GM23338 (cell line): ENCODE measurements at regions not wholly inside any gene's neighbourhood (a gene's known extent, or its start where the extent isn't known, plus 50 kb on each side); places are given as distances from the start of the nearest gene placed in this dataset.

Experiments used
- ATAC-seq: fragments of 200-7000 bp; cut with Tn5 transposase; 3 replicates; pipeline ENCODE4 v1.9.1; 2020
- DNase-seq: peaks from one replicate; pipeline ENCODE4 v3.0.0-alpha.2; 2015; ENCODE audit warnings: low spot score
- H2AFZ ChIP-seq: fragments of 200-600 bp; sonication (generic); 2 replicates; pipeline ENCODE4 v1.8.0; 2016; ENCODE audit warnings: antibody characterized with exemption, mild to moderate bottlenecking, moderate library complexity
- H3F3A ChIP-seq: fragments of 200-600 bp; sonication (generic); replicated peaks from 2 replicates; pipeline ENCODE4 v1.8.0; 2017; ENCODE audit warnings: antibody characterized with exemption, mixed run types, low read depth
- H3K27ac ChIP-seq: fragments of 200-600 bp; sonication (generic); 2 replicates; pipeline ENCODE4 v1.6.1; 2016; ENCODE audit warnings: low read depth
- H3K27me3 ChIP-seq: fragments of 200-600 bp; sonication (generic); 2 replicates; pipeline ENCODE4 v1.8.0; 2016; ENCODE audit warnings: mild to moderate bottlenecking, mixed run types, moderate library complexity; ENCODE audit not compliant: insufficient read depth
- H3K36me3 ChIP-seq: fragments of 200-600 bp; sonication (generic); 2 replicates; pipeline ENCODE4 v1.8.0; 2016; ENCODE audit warnings: mild to moderate bottlenecking; ENCODE audit not compliant: insufficient read depth
- H3K4me1 ChIP-seq: fragments of 200-600 bp; sonication (generic); 2 replicates; pipeline ENCODE4 v1.8.0; 2016; ENCODE audit warnings: mild to moderate bottlenecking, moderate library complexity; ENCODE audit not compliant: insufficient read depth
- H3K4me2 ChIP-seq: fragments of 200-600 bp; sonication (generic); 2 replicates; pipeline ENCODE4 v1.7.1; 2017; ENCODE audit warnings: mixed run types
- H3K4me3 ChIP-seq: fragments of 200-600 bp; sonication (generic); 2 replicates; pipeline ENCODE4 v1.6.1; 2016; ENCODE audit warnings: mixed run types
- H3K79me2 ChIP-seq: fragments of 200-600 bp; sonication (generic); replicated peaks from 2 replicates; pipeline ENCODE4 v1.8.0; 2017; ENCODE audit warnings: mild to moderate bottlenecking; ENCODE audit not compliant: insufficient read depth
- H3K9me2 ChIP-seq: fragments of 200-600 bp; sonication (generic); 2 replicates; pipeline ENCODE4 v1.8.0; 2017; ENCODE audit not compliant: insufficient read depth
- H4K20me1 ChIP-seq: fragments of 200-600 bp; sonication (generic); replicated peaks from 2 replicates; pipeline ENCODE4 v1.8.0; 2017; ENCODE audit warnings: mild to moderate bottlenecking; ENCODE audit not compliant: insufficient read depth
- H3K27ac Mint-ChIP-seq: 2 replicates; pipeline ENCODE4 v1.8.0; 2020; ENCODE audit warnings: inconsistent platforms, mild to moderate bottlenecking, moderate library complexity, mixed read lengths
- H3K27me3 Mint-ChIP-seq: 3 replicates; pipeline ENCODE4 v1.8.0; 2022; ENCODE audit warnings: low read depth, mild to moderate bottlenecking, moderate library complexity, mixed read lengths, inconsistent platforms; ENCODE audit not compliant: insufficient read depth, poor library complexity
- H3K36me3 Mint-ChIP-seq: 3 replicates; pipeline ENCODE4 v1.8.0; 2021; ENCODE audit warnings: low read depth, mild to moderate bottlenecking, inconsistent platforms, moderate library complexity, mixed read lengths
- H3K4me1 Mint-ChIP-seq: 3 replicates; pipeline ENCODE4 v1.8.0; 2020; ENCODE audit warnings: mild to moderate bottlenecking, inconsistent platforms, mixed read lengths
- H3K4me3 Mint-ChIP-seq: 3 replicates; pipeline ENCODE4 v1.8.0; 2021; ENCODE audit warnings: moderate library complexity, mild to moderate bottlenecking, inconsistent platforms, mixed read lengths
- H3K9me3 Mint-ChIP-seq: 3 replicates; pipeline ENCODE4 v1.8.0; 2020; ENCODE audit warnings: moderate library complexity, mild to moderate bottlenecking, inconsistent platforms, mixed read lengths
- CREB1 ChIP-seq: fragments of 250-450 bp; sonication (Bioruptor Pico); IDR thresholded peaks from 2 replicates; pipeline ENCODE4 v1.5.0; 2020; ENCODE audit warnings: low read depth, mild to moderate bottlenecking, moderate library complexity
- EZH2phosphoT487 ChIP-seq: fragments of 200-600 bp; sonication (generic); IDR thresholded peaks from one replicate; pipeline ENCODE4 v1.8.1; 2018; ENCODE audit warnings: antibody characterized with exemption; ENCODE audit not compliant: unreplicated experiment
- NANOG ChIP-seq: IDR thresholded peaks from 2 replicates; pipeline ENCODE4 v1.6.1; 2016; ENCODE audit warnings: antibody characterized with exemption, borderline replicate concordance
- ZNF114 ChIP-seq: fragments of 250-450 bp; sonication (Bioruptor Pico); IDR thresholded peaks from 2 replicates; pipeline ENCODE4 v1.5.0; 2020; ENCODE audit warnings: mild to moderate bottlenecking, moderate library complexity
- TF ChIP-seq, protein P1 (sequence below): IDR thresholded peaks from one replicate; pipeline ENCODE4 v1.6.1; 2018; ENCODE audit warnings: antibody characterized with exemption; ENCODE audit not compliant: unreplicated experiment
- TF ChIP-seq, protein P2 (sequence below): fragments of 250-450 bp; sonication (Bioruptor Pico); IDR thresholded peaks from 2 replicates; pipeline ENCODE4 v1.5.0; 2020; ENCODE audit warnings: mild to moderate bottlenecking, moderate library complexity
- TF ChIP-seq, protein P3 (sequence below): IDR thresholded peaks from 2 replicates; pipeline ENCODE4 v1.6.1; 2016; ENCODE audit warnings: antibody characterized with exemption
- TF ChIP-seq, protein P4 (sequence below), 2 experiments: fragments of 200-600 bp in 1 of 2; sonication (generic) in 1 of 2; conservative IDR thresholded peaks; 2 replicates each; pipeline versions ENCODE4 v1.5.1 to v1.6.1; 2016 to 2017; ENCODE audit warnings: antibody characterized with exemption in 2 of 2, low read depth in 2 of 2, mild to moderate bottlenecking in 2 of 2, moderate library complexity in 1 of 2

DNA sequence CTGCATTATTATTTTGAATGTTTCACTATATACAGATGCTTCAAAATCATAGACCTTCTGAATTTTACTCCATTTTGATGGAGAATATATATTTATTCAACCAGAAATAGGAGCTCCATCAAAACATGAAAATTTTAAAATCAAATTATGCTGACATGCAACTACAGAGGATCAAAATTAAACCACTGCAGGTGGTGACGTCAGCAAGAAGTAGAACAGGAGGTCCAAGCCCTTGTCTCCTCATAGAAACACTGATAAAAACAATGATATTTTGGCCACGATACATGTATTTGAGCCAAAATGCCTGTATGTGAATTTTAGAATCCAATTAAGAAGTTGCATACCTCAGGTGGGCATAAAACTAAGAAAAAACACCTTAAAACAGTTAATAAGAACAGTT, 236.6 kb upstream of the FBXL7 start (continued):
- TF ChIP-seq, protein P1, sequence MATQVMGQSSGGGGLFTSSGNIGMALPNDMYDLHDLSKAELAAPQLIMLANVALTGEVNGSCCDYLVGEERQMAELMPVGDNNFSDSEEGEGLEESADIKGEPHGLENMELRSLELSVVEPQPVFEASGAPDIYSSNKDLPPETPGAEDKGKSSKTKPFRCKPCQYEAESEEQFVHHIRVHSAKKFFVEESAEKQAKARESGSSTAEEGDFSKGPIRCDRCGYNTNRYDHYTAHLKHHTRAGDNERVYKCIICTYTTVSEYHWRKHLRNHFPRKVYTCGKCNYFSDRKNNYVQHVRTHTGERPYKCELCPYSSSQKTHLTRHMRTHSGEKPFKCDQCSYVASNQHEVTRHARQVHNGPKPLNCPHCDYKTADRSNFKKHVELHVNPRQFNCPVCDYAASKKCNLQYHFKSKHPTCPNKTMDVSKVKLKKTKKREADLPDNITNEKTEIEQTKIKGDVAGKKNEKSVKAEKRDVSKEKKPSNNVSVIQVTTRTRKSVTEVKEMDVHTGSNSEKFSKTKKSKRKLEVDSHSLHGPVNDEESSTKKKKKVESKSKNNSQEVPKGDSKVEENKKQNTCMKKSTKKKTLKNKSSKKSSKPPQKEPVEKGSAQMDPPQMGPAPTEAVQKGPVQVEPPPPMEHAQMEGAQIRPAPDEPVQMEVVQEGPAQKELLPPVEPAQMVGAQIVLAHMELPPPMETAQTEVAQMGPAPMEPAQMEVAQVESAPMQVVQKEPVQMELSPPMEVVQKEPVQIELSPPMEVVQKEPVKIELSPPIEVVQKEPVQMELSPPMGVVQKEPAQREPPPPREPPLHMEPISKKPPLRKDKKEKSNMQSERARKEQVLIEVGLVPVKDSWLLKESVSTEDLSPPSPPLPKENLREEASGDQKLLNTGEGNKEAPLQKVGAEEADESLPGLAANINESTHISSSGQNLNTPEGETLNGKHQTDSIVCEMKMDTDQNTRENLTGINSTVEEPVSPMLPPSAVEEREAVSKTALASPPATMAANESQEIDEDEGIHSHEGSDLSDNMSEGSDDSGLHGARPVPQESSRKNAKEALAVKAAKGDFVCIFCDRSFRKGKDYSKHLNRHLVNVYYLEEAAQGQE = no peak

DNA sequence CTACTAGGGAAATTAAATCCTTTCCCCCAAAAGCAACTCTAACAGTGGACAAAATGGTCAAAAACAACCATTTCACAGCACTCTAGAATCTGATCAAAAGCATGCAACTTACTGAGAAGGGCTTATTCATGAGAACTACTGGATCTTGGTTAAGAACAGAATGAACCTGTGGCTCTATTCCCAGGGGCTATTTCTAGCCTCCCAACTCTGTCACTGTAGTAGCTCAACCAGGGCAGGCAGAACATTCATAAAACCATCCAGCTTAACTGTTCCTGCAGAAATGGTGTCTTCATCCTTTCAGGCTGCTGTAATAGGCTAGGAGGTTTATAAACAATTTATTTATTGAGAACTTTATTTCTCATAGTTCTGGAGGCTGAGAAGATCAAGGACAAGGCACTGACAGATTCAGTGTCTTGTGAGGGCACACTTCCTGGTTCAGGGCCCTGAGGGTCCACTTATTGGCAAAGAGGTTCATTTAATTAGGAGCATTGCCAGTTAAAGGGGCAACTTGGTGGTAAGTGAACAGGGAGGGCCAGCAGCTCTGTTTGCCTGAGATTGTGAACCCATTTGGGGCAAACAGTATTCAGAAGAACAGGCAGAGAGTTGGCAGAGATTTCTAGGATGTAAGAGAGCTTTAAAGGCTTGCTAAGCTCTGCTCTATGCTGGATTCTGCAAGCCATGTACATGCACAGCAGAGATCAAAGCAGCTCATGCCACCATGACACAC, 238.5 kb upstream of the FBXL7 start:
- DNase-seq (no peak), ATAC-seq (no peak)
- H3K27ac ChIP-seq = no peak overlapping the region
- Mint-ChIP-seq H3K4me3 (no peak overlapping the region), H3K9me3 (no peaks in the 10 kb centered on the region), H3K27ac (no peak overlapping the region), H3K36me3 (no peaks in the 10 kb centered on the region), H3K4me1 (peaks cover 11% of the 10 kb centered on the region; the same call in 2 of the 3 replicates), H3K27me3 (no peaks in the 10 kb centered on the region)
- H3K9me2 ChIP-seq = no peaks in the 10 kb centered on the region
- TF ChIP-seq ZNF114 (CRISPR knock-in tag) (no peak), NANOG (no peak), EZH2phosphoT487 (no peak), CREB1 (CRISPR knock-in tag) (no peak)
- TF ChIP-seq, protein P2, sequence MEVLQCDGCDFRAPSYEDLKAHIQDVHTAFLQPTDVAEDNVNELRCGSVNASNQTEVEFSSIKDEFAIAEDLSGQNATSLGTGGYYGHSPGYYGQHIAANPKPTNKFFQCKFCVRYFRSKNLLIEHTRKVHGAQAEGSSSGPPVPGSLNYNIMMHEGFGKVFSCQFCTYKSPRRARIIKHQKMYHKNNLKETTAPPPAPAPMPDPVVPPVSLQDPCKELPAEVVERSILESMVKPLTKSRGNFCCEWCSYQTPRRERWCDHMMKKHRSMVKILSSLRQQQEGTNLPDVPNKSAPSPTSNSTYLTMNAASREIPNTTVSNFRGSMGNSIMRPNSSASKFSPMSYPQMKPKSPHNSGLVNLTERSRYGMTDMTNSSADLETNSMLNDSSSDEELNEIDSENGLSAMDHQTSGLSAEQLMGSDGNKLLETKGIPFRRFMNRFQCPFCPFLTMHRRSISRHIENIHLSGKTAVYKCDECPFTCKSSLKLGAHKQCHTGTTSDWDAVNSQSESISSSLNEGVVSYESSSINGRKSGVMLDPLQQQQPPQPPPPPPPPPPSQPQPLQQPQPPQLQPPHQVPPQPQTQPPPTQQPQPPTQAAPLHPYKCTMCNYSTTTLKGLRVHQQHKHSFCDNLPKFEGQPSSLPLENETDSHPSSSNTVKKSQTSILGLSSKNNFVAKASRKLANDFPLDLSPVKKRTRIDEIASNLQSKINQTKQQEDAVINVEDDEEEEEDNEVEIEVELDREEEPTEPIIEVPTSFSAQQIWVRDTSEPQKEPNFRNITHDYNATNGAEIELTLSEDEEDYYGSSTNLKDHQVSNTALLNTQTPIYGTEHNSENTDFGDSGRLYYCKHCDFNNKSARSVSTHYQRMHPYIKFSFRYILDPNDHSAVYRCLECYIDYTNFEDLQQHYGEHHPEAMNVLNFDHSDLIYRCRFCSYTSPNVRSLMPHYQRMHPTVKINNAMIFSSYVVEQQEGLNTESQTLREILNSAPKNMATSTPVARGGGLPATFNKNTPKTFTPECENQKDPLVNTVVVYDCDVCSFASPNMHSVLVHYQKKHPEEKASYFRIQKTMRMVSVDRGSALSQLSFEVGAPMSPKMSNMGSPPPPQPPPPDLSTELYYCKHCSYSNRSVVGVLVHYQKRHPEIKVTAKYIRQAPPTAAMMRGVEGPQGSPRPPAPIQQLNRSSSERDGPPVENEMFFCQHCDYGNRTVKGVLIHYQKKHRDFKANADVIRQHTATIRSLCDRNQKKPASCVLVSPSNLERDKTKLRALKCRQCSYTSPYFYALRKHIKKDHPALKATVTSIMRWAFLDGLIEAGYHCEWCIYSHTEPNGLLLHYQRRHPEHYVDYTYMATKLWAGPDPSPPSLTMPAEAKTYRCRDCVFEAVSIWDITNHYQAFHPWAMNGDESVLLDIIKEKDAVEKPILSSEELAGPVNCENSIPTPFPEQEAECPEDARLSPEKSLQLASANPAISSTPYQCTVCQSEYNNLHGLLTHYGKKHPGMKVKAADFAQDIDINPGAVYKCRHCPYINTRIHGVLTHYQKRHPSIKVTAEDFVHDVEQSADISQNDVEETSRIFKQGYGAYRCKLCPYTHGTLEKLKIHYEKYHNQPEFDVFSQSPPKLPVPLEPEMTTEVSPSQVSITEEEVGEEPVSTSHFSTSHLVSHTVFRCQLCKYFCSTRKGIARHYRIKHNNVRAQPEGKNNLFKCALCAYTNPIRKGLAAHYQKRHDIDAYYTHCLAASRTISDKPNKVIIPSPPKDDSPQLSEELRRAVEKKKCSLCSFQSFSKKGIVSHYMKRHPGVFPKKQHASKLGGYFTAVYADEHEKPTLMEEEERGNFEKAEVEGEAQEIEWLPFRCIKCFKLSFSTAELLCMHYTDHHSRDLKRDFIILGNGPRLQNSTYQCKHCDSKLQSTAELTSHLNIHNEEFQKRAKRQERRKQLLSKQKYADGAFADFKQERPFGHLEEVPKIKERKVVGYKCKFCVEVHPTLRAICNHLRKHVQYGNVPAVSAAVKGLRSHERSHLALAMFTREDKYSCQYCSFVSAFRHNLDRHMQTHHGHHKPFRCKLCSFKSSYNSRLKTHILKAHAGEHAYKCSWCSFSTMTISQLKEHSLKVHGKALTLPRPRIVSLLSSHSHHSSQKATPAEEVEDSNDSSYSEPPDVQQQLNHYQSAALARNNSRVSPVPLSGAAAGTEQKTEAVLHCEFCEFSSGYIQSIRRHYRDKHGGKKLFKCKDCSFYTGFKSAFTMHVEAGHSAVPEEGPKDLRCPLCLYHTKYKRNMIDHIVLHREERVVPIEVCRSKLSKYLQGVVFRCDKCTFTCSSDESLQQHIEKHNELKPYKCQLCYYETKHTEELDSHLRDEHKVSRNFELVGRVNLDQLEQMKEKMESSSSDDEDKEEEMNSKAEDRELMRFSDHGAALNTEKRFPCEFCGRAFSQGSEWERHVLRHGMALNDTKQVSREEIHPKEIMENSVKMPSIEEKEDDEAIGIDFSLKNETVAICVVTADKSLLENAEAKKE (CRISPR knock-in tag) = no peak
- TF ChIP-seq, protein P3, sequence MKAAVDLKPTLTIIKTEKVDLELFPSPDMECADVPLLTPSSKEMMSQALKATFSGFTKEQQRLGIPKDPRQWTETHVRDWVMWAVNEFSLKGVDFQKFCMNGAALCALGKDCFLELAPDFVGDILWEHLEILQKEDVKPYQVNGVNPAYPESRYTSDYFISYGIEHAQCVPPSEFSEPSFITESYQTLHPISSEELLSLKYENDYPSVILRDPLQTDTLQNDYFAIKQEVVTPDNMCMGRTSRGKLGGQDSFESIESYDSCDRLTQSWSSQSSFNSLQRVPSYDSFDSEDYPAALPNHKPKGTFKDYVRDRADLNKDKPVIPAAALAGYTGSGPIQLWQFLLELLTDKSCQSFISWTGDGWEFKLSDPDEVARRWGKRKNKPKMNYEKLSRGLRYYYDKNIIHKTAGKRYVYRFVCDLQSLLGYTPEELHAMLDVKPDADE = no peak
- TF ChIP-seq, protein P4, sequence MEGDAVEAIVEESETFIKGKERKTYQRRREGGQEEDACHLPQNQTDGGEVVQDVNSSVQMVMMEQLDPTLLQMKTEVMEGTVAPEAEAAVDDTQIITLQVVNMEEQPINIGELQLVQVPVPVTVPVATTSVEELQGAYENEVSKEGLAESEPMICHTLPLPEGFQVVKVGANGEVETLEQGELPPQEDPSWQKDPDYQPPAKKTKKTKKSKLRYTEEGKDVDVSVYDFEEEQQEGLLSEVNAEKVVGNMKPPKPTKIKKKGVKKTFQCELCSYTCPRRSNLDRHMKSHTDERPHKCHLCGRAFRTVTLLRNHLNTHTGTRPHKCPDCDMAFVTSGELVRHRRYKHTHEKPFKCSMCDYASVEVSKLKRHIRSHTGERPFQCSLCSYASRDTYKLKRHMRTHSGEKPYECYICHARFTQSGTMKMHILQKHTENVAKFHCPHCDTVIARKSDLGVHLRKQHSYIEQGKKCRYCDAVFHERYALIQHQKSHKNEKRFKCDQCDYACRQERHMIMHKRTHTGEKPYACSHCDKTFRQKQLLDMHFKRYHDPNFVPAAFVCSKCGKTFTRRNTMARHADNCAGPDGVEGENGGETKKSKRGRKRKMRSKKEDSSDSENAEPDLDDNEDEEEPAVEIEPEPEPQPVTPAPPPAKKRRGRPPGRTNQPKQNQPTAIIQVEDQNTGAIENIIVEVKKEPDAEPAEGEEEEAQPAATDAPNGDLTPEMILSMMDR (conservative IDR thresholded peaks at IDR 0.05; ENCODE audit: low read depth in 2 of 2) = no peak
- no peak overlapping the region for H3K4me3 ChIP-seq
- H3K79me2 ChIP-seq = no peaks in the 10 kb centered on the region
- H3K36me3 ChIP-seq = no peaks in the 10 kb centered on the region
- H3F3A ChIP-seq = no peaks in the 10 kb centered on the region
- no peak overlapping the region for H3K4me2 ChIP-seq
- H3K27me3 ChIP-seq = no peaks in the 10 kb centered on the region
- no peak overlapping the region for H2AFZ ChIP-seq
- H3K4me1 ChIP-seq = peaks cover 4% of the 10 kb centered on the region; the same call in 1 of the 2 replicates
- H4K20me1 ChIP-seq = no peaks in the 10 kb centered on the region
